ENCODE measurements at regions not wholly inside any gene's neighbourhood (a gene's known extent, or its start where the extent isn't known, plus 50 kb on each side); places are given as distances from the start of the nearest gene placed in this dataset.

DNA sequence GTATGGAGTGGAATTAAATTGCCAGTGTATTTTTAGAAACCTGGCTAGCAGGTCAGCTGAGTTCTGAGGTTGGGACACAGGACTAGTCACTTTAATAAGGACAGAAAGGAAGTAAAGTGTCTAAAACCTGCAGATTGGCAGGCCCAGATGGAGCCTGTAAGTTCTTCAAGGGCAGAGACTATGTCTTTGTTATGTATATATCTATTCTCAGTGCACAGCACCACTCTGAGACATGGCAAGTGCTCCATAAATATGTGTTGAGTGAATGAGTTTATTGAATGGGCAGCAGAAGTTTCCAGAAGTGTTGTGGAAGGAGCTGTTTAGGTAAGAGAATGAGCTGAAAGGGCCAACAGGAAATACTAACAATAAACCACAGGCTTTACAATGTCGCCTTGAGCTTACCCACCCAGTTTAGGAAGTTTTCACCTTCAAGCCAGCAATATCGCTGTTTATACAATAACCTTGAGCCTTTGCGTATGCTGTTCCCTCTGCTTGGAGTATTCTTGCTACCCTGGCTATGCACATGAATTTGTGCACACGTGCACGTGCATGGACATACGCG, 109.5 kb upstream of the TMPO start:
- TF ChIP-seq, protein P1, sequence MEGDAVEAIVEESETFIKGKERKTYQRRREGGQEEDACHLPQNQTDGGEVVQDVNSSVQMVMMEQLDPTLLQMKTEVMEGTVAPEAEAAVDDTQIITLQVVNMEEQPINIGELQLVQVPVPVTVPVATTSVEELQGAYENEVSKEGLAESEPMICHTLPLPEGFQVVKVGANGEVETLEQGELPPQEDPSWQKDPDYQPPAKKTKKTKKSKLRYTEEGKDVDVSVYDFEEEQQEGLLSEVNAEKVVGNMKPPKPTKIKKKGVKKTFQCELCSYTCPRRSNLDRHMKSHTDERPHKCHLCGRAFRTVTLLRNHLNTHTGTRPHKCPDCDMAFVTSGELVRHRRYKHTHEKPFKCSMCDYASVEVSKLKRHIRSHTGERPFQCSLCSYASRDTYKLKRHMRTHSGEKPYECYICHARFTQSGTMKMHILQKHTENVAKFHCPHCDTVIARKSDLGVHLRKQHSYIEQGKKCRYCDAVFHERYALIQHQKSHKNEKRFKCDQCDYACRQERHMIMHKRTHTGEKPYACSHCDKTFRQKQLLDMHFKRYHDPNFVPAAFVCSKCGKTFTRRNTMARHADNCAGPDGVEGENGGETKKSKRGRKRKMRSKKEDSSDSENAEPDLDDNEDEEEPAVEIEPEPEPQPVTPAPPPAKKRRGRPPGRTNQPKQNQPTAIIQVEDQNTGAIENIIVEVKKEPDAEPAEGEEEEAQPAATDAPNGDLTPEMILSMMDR (IDR thresholded peaks at IDR 0.05; ENCODE audit: insufficient read depth, low read length): no peak
- TF ChIP-seq POLR2AphosphoS5 (IDR thresholded peaks at IDR 0.05; ENCODE audit: low read depth): no peak
- TF ChIP-seq, protein P2, sequence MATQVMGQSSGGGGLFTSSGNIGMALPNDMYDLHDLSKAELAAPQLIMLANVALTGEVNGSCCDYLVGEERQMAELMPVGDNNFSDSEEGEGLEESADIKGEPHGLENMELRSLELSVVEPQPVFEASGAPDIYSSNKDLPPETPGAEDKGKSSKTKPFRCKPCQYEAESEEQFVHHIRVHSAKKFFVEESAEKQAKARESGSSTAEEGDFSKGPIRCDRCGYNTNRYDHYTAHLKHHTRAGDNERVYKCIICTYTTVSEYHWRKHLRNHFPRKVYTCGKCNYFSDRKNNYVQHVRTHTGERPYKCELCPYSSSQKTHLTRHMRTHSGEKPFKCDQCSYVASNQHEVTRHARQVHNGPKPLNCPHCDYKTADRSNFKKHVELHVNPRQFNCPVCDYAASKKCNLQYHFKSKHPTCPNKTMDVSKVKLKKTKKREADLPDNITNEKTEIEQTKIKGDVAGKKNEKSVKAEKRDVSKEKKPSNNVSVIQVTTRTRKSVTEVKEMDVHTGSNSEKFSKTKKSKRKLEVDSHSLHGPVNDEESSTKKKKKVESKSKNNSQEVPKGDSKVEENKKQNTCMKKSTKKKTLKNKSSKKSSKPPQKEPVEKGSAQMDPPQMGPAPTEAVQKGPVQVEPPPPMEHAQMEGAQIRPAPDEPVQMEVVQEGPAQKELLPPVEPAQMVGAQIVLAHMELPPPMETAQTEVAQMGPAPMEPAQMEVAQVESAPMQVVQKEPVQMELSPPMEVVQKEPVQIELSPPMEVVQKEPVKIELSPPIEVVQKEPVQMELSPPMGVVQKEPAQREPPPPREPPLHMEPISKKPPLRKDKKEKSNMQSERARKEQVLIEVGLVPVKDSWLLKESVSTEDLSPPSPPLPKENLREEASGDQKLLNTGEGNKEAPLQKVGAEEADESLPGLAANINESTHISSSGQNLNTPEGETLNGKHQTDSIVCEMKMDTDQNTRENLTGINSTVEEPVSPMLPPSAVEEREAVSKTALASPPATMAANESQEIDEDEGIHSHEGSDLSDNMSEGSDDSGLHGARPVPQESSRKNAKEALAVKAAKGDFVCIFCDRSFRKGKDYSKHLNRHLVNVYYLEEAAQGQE (IDR thresholded peaks at IDR 0.05; ENCODE audit: insufficient replicate concordance, low read depth): no peak

Data from HL-60 (cell line).